ENCODE measurements at regions not wholly inside any gene's neighbourhood (a gene's known extent, or its start where the extent isn't known, plus 50 kb on each side); places are given as distances from the start of the nearest gene placed in this dataset.

GRCh38 chr12:67921286-67921685, 68.0 kb upstream of the IFNG-AS1 start:
- Mint-ChIP-seq H3K36me3 (ENCODE audit: low read depth) (no peaks in the 10 kb centered on the region), H3K9me3 (no peaks in the 10 kb centered on the region), H3K27me3 (ENCODE audit: low read depth, poor library complexity) (peaks cover 9% of the 10 kb centered on the region), H3K4me1 (peaks cover 45% of the 10 kb centered on the region), H3K4me3 (no peak overlapping the region), H3K27ac (no peak overlapping the region)
- DNase-seq = no peak
- TF ChIP-seq, protein P1, sequence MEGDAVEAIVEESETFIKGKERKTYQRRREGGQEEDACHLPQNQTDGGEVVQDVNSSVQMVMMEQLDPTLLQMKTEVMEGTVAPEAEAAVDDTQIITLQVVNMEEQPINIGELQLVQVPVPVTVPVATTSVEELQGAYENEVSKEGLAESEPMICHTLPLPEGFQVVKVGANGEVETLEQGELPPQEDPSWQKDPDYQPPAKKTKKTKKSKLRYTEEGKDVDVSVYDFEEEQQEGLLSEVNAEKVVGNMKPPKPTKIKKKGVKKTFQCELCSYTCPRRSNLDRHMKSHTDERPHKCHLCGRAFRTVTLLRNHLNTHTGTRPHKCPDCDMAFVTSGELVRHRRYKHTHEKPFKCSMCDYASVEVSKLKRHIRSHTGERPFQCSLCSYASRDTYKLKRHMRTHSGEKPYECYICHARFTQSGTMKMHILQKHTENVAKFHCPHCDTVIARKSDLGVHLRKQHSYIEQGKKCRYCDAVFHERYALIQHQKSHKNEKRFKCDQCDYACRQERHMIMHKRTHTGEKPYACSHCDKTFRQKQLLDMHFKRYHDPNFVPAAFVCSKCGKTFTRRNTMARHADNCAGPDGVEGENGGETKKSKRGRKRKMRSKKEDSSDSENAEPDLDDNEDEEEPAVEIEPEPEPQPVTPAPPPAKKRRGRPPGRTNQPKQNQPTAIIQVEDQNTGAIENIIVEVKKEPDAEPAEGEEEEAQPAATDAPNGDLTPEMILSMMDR (IDR thresholded peaks at IDR 0.05) = no peak

- peaks cover 45% of the 10 kb centered on the region for H3K4me1 Mint-ChIP-seq
Measured at GRCh38 chr12:67922245-67922644, 67.0 kb upstream of the IFNG-AS1 start.

DNA sequence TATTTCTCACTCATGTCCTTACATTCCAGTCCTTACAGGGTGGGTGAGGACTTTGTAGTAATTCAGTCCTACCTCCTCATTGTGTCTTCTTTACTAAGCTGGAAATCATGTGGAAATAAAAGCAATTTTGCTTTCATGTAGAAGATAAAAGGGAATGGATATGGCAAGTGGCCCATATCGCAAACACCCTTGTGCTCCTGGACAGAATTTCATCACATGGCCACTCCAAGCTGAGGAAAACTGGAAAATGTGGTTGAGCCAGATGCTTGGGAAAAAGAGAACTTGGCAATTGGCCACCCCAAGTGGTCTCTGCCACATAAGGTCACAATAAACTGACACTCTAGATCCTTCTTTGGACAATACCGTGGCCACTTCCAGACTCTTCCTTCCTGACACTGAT, 64.2 kb upstream of the IFNG-AS1 start:
- H3K4me1 Mint-ChIP-seq = peaks cover 61% of the 10 kb centered on the region
- H3K27me3 Mint-ChIP-seq (ENCODE audit: low read depth, poor library complexity) = peaks cover 7% of the 10 kb centered on the region
- no peak for DNase-seq
- H3K27ac Mint-ChIP-seq = no peak overlapping the region
- no peak overlapping the region for H3K4me3 Mint-ChIP-seq
- H3K9me3 Mint-ChIP-seq = no peaks in the 10 kb centered on the region
- H3K36me3 Mint-ChIP-seq (ENCODE audit: low read depth) = no peaks in the 10 kb centered on the region
- TF ChIP-seq, protein P1 (IDR thresholded peaks at IDR 0.05) = no peak

More at GRCh38 chr12:67922245-67922644, 67.0 kb upstream of the IFNG-AS1 start:
- Mint-ChIP-seq H3K4me3 (no peak overlapping the region), H3K9me3 (no peaks in the 10 kb centered on the region), H3K27ac (peak overlapping the region; percentile 50), H3K36me3 (ENCODE audit: low read depth) (no peaks in the 10 kb centered on the region), H3K27me3 (ENCODE audit: low read depth, poor library complexity) (peaks cover 7% of the 10 kb centered on the region)
- TF ChIP-seq, protein P1 (IDR thresholded peaks at IDR 0.05) = no peak
- DNase-seq = no peak

DNA sequence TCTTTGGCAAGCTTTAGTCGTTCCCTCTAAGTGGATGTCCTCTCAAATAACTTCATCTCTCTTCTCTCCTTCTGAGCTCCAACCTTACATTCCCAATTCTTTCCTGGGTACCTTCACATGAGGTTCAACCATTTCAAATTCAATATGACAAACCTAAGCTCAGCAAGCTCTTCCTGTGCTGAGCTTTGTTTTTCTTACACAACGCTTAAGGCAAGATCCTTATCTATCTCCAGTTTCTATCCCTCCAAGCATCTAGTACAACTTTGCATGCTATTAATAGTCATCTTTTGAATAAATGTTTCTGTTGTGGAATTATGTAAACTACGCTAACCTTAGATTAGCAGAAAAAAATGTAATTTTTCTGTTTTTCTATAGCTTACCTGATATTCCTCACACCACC, 63.7 kb upstream of the IFNG-AS1 start:
- Mint-ChIP-seq H3K27ac (no peak overlapping the region), H3K4me1 (peaks cover 61% of the 10 kb centered on the region)
- TF ChIP-seq, protein P1 (IDR thresholded peaks at IDR 0.05) = no peak

DNA sequence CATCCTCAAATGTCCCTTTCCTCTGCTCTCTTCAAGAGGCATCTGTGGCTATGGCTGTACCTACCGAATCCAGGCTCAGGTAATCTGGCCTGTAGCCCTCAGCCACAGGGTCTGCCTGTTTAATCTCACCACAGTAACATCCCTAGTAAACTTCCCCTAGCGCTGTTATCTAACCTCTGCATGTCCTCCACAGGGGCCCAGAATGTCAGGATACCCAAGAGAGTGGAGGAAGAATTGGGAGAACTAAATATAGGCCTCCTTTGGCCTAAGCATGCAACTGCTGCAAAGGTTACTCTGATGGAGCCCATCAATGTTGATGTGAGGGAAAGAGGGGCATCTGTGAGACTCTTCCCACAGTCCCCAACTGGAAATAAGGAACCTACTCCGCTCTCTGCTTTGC, 63.2 kb upstream of the IFNG-AS1 start:
- TF ChIP-seq, protein P1 (IDR thresholded peaks at IDR 0.05) = no peak
- no peaks in the 10 kb centered on the region for H3K9me3 Mint-ChIP-seq
- no peak for DNase-seq
- peaks cover 7% of the 10 kb centered on the region for H3K27me3 Mint-ChIP-seq (ENCODE audit: low read depth, poor library complexity)
- no peak overlapping the region for H3K4me3 Mint-ChIP-seq
- peaks cover 55% of the 10 kb centered on the region for H3K4me1 Mint-ChIP-seq
- no peak overlapping the region for H3K27ac Mint-ChIP-seq
- H3K36me3 Mint-ChIP-seq (ENCODE audit: low read depth) = no peaks in the 10 kb centered on the region

More for the DNA sequence above, 63.7 kb upstream of the IFNG-AS1 start:
- Mint-ChIP-seq H3K9me3 (no peaks in the 10 kb centered on the region), H3K27me3 (ENCODE audit: low read depth, poor library complexity) (peaks cover 7% of the 10 kb centered on the region), H3K4me3 (no peak overlapping the region), H3K36me3 (ENCODE audit: low read depth) (no peaks in the 10 kb centered on the region)
- no peak for DNase-seq

GRCh38 chr12:67927324-67927723, 61.9 kb upstream of the IFNG-AS1 start:
- Mint-ChIP-seq H3K27ac (no peak overlapping the region), H3K27me3 (ENCODE audit: low read depth, poor library complexity) (peaks cover 7% of the 10 kb centered on the region), H3K36me3 (ENCODE audit: low read depth) (no peaks in the 10 kb centered on the region), H3K4me3 (no peak overlapping the region), H3K9me3 (no peaks in the 10 kb centered on the region), H3K4me1 (peaks cover 45% of the 10 kb centered on the region)
- DNase-seq = no peak
- TF ChIP-seq, protein P1 (IDR thresholded peaks at IDR 0.05) = no peak

Measured in nephron progenitor cell (in vitro differentiated cells).